GM23248 (cell line): ENCODE measurements at regions not wholly inside any gene's neighbourhood (a gene's known extent, or its start where the extent isn't known, plus 50 kb on each side); places are given as distances from the start of the nearest gene placed in this dataset.

Experiments
- DNase-seq: peaks from one replicate; pipeline ENCODE4 v3.0.0-alpha.2; 2015
- H2AFZ ChIP-seq: fragments of 200-600 bp; sonication (generic); 2 replicates; pipeline ENCODE4 v1.6.1; 2016; ENCODE audit warnings: antibody characterized with exemption
- H3F3A ChIP-seq: fragments of 200-600 bp; sonication (generic); 2 replicates; pipeline ENCODE4 v1.6.1; 2016; ENCODE audit warnings: mild to moderate bottlenecking, antibody characterized with exemption, mixed run types; ENCODE audit not compliant: insufficient read depth
- H3K27ac ChIP-seq: fragments of 200-600 bp; sonication (generic); 2 replicates; pipeline ENCODE4 v1.5.1; 2016; ENCODE audit warnings: mild to moderate bottlenecking
- H3K27me3 ChIP-seq: fragments of 200-600 bp; sonication (generic); replicated peaks from 2 replicates; pipeline ENCODE4 v1.6.1; 2016; ENCODE audit warnings: mild to moderate bottlenecking; ENCODE audit not compliant: insufficient read depth
- H3K36me3 ChIP-seq: fragments of 200-600 bp; sonication (generic); 2 replicates; pipeline ENCODE4 v1.6.1; 2016; ENCODE audit warnings: low read depth, mild to moderate bottlenecking
- H3K4me1 ChIP-seq: fragments of 200-600 bp; sonication (generic); 2 replicates; pipeline ENCODE4 v1.6.1; 2016; ENCODE audit warnings: mild to moderate bottlenecking; ENCODE audit not compliant: insufficient read depth
- H3K4me2 ChIP-seq: fragments of 200-600 bp; sonication (generic); one replicate; pipeline ENCODE4 v1.6.1; 2016; ENCODE audit warnings: mild to moderate bottlenecking; ENCODE audit not compliant: unreplicated experiment
- H3K4me3 ChIP-seq: fragments of 200-600 bp; sonication (generic); 2 replicates; pipeline ENCODE4 v1.5.1; 2016; ENCODE audit warnings: mild to moderate bottlenecking
- H3K79me2 ChIP-seq: fragments of 200-600 bp; sonication (generic); 2 replicates; pipeline ENCODE4 v1.6.1; 2016; ENCODE audit warnings: mild to moderate bottlenecking; ENCODE audit not compliant: insufficient read depth
- H3K9ac ChIP-seq: fragments of 200-600 bp; sonication (generic); 2 replicates; pipeline ENCODE4 v1.6.1; 2016; ENCODE audit warnings: mild to moderate bottlenecking
- H3K9me2 ChIP-seq: fragments of 200-600 bp; sonication (generic); 2 replicates; pipeline ENCODE4 v1.6.1; 2016; ENCODE audit warnings: mixed run types, mild to moderate bottlenecking, moderate library complexity; ENCODE audit not compliant: insufficient read depth
- H3K9me3 ChIP-seq: fragments of 200-600 bp; sonication (generic); one replicate; pipeline ENCODE4 v1.6.1; 2017; ENCODE audit warnings: low read depth
- H4K20me1 ChIP-seq: fragments of 200-600 bp; sonication (generic); 2 replicates; pipeline ENCODE4 v1.6.0; 2016; ENCODE audit not compliant: insufficient read depth
- EZH2 ChIP-seq: fragments of 200-600 bp; sonication (generic); IDR thresholded peaks from 2 replicates; pipeline ENCODE4 v1.6.1; 2018; ENCODE audit warnings: antibody characterized with exemption, mild to moderate bottlenecking; ENCODE audit not compliant: insufficient read depth, poor library complexity, severe bottlenecking
- EZH2phosphoT487 ChIP-seq: fragments of 200-600 bp; sonication (generic); IDR thresholded peaks from 2 replicates; pipeline ENCODE4 v1.6.1; 2018; ENCODE audit warnings: antibody characterized with exemption, moderate library complexity, mild to moderate bottlenecking, low read depth; ENCODE audit not compliant: insufficient read depth
- WGBS, 2 experiments: methylation state at CpG; one replicate each; pipeline ENCODE4 v1.1.6; 2015 to 2017; ENCODE audit warnings: low lambda C conversion rate in 2 of 2, low coverage in 1 of 2; ENCODE audit errors: missing lambda C conversion rate in 2 of 2; 5-methylcytosine and 5-hydroxymethylcytosine counted together
- in situ Hi-C: fragments of 300-500 bp; cut with MboI; formaldehyde crosslinking; loops from 2 replicates; pipeline ENCODE4 v1.15.0; 2020

- H3K4me2 ChIP-seq, result no peak overlapping the region
- 53 to 60% methylated on average over 3 of the region's 3 CpGs for WGBS, 2 experiments
- no peaks in the 10 kb centered on the region for H3K36me3 ChIP-seq
- TF ChIP-seq EZH2phosphoT487 (no peak), EZH2 (no peak)
- no peaks in the 10 kb centered on the region; the same call in 1 of the 2 replicates for H3K27me3 ChIP-seq
- H3K27ac ChIP-seq, result no peak overlapping the region
- H3K9ac ChIP-seq, result no peak overlapping the region
- H3K4me1 ChIP-seq, result no peaks in the 10 kb centered on the region
- no peaks in the 10 kb centered on the region for H3F3A ChIP-seq
- H3K79me2 ChIP-seq, result no peaks in the 10 kb centered on the region
- H3K9me3 ChIP-seq, result no peaks in the 10 kb centered on the region
- no peaks in the 10 kb centered on the region for H4K20me1 ChIP-seq
- H3K9me2 ChIP-seq, result no peaks in the 10 kb centered on the region
- no peak overlapping the region for H3K4me3 ChIP-seq
- no peak for DNase-seq
- no peak overlapping the region for H2AFZ ChIP-seq
- in situ Hi-C loops, result no loop called here
Measured at GRCh38 chr20:48383252-48383651, 444.5 kb downstream of the PREX1 start.

- Histone ChIP-seq H3K36me3 (no peaks in the 10 kb centered on the region), H3K4me1 (no peaks in the 10 kb centered on the region), H2AFZ (no peak overlapping the region), H3K9me3 (no peaks in the 10 kb centered on the region), H3K9ac (no peak overlapping the region), H3F3A (no peaks in the 10 kb centered on the region), H3K4me2 (no peak overlapping the region), H3K9me2 (no peaks in the 10 kb centered on the region), H3K27ac (no peak overlapping the region), H4K20me1 (no peaks in the 10 kb centered on the region), H3K27me3 (no peaks in the 10 kb centered on the region; the same call in 1 of the 2 replicates), H3K79me2 (no peaks in the 10 kb centered on the region), H3K4me3 (no peak overlapping the region)
- no peak for TF ChIP-seq EZH2
- no peak for TF ChIP-seq EZH2phosphoT487
- WGBS, 2 experiments, result 31 to 48% methylated on average over 5 of the region's 5 CpGs
- in situ Hi-C loops, result no loop called here
- DNase-seq, result no peak
Measured at GRCh38 chr20:48382304-48382703, 445.5 kb downstream of the PREX1 start.

DNA sequence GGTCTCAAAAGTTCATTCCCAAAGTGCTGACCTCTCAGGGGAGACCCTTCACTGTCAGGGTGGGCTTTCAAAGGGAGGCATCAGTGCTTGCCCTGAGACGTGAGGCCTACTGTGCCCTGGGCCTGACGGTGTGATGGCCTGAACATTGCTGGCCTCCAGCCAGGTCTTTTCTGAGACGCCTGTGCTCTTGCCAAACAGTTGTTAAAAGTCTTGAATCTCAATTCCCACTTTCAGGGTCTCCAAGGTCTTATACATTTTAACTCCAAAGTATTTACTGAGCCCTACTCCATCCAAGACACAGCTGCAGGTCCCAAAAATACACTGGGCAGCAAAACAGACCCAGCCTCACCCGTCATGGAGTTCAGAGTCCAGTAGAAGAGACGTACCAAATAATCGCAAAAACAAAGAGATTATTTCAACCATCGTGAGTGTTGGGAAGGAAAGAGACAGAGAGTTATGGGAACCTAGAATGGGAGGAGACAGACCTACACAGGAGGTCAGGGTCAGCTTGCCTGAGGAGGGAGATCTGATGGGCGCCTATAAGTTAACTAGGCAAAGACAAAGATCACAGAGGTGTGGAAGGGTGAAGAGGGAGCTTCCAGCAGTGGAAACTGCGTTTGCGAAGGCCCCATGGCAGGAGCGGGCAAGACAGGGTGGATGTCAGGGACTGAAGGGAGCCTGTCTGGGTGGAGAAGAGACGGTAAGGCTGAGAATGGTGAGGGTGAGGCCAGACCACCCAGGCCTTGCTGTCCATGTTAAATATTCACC, 446.3 kb downstream of the PREX1 start:
- Histone ChIP-seq H4K20me1 (no peaks in the 10 kb centered on the region), H3K9me2 (no peaks in the 10 kb centered on the region), H3K36me3 (no peaks in the 10 kb centered on the region), H2AFZ (no peak overlapping the region), H3K4me2 (no peak overlapping the region), H3F3A (no peaks in the 10 kb centered on the region), H3K79me2 (no peaks in the 10 kb centered on the region), H3K4me3 (no peak overlapping the region), H3K4me1 (no peaks in the 10 kb centered on the region), H3K9me3 (no peaks in the 10 kb centered on the region), H3K27me3 (no peaks in the 10 kb centered on the region; the same call in 1 of the 2 replicates), H3K27ac (no peak overlapping the region), H3K9ac (no peak overlapping the region)
- TF ChIP-seq EZH2phosphoT487, result no peak
- no peak for TF ChIP-seq EZH2
- 39 to 46% methylated on average over 11 to 12 of the region's 12 CpGs for WGBS, 2 experiments
- in situ Hi-C loops, result no loop called here
- no peak for DNase-seq

GRCh38 chr20:48380661-48381060, 447.1 kb downstream of the PREX1 start:
- H3K4me2 ChIP-seq, result no peak overlapping the region
- no peak for DNase-seq
- H3K9me3 ChIP-seq, result no peaks in the 10 kb centered on the region
- 65 to 67% methylated on average over 4 of the region's 4 CpGs for WGBS, 2 experiments
- no peaks in the 10 kb centered on the region for H4K20me1 ChIP-seq
- H3K9me2 ChIP-seq, result no peaks in the 10 kb centered on the region
- no peak overlapping the region for H2AFZ ChIP-seq
- no peaks in the 10 kb centered on the region for H3K4me1 ChIP-seq
- H3K36me3 ChIP-seq, result no peaks in the 10 kb centered on the region
- H3K27ac ChIP-seq, result no peak overlapping the region
- TF ChIP-seq EZH2, result no peak
- TF ChIP-seq EZH2phosphoT487, result no peak
- no peaks in the 10 kb centered on the region for H3K79me2 ChIP-seq
- in situ Hi-C loops, result no loop called here
- H3K4me3 ChIP-seq, result no peak overlapping the region
- no peak overlapping the region for H3K9ac ChIP-seq
- no peaks in the 10 kb centered on the region for H3F3A ChIP-seq
- H3K27me3 ChIP-seq, result no peaks in the 10 kb centered on the region; the same call in 1 of the 2 replicates
